Ascending aorta (tissue), 2 donors: ENCODE measurements at regions not wholly inside any gene's neighbourhood (a gene's known extent, or its start where the extent isn't known, plus 50 kb on each side); places are given as distances from the start of the nearest gene placed in this dataset.

Experiments
- DNase-seq, 2 donors: peaks; one replicate each; pipeline ENCODE4 v3.0.0-alpha.2; 2019; ENCODE audit warnings: low spot score in 2 of 2
- H3K27ac ChIP-seq, 2 donors: fragments of 200-600 bp; sonication (generic); one replicate each; pipeline ENCODE4 v1.5.1; 2016 to 2017; ENCODE audit warnings: mild to moderate bottlenecking in 1 of 2
- H3K27me3 ChIP-seq: fragments of 200-600 bp; sonication (generic); one replicate; pipeline ENCODE4 v1.5.1; 2017
- H3K36me3 ChIP-seq, 2 donors: fragments of 200-600 bp; sonication (generic); one replicate each; pipeline ENCODE4 v1.5.1; 2016
- H3K4me1 ChIP-seq, 2 donors: fragments of 200-600 bp; sonication (generic); one replicate each; pipeline ENCODE4 v1.5.1; 2016 to 2017; ENCODE audit warnings: mild to moderate bottlenecking in 1 of 2
- H3K4me3 ChIP-seq, 2 donors: fragments of 200-600 bp; sonication (generic); one replicate each; pipeline ENCODE4 v1.5.1; 2016 to 2017; ENCODE audit warnings: mild to moderate bottlenecking in 1 of 2
- H3K9me3 ChIP-seq, 2 donors: fragments of 200-600 bp; sonication (generic); one replicate each; pipeline ENCODE4 v1.5.1; 2016
- CTCF ChIP-seq, 3 experiments: fragments of 200-600 bp in 2 of 3; fragments of 450-650 bp in 1 of 3; sonication (generic) in 2 of 3; IDR thresholded peaks; one replicate each; pipeline ENCODE4 v1.5.1; 2016 to 2019; ENCODE audit warnings: antibody characterized with exemption in 3 of 3, mild to moderate bottlenecking in 1 of 3, moderate library complexity in 1 of 3
- intact Hi-C: fragments of 100-400 bp; cut with DNase I; formaldehyde crosslinking; loops from one replicate; pipeline ENCODE4 v1.15.1; 2023

- Histone ChIP-seq H3K27me3 (no peaks in the 10 kb centered on the region), H3K36me3 (no peaks in the 10 kb centered on the region)
- no peak for TF ChIP-seq CTCF (IDR thresholded peaks at IDR 0.05)
Observed at GRCh38 chr12:115583591-115583990, 693.9 kb downstream of the MED13L start.

GRCh38 chr12:115577401-115577800, 700.1 kb downstream of the MED13L start:
- no peak for DNase-seq
- intact Hi-C loops, result no loop called here
- H3K27me3 ChIP-seq, result no peaks in the 10 kb centered on the region
- H3K4me3 ChIP-seq, result no peak overlapping the region
- no peaks in the 10 kb centered on the region for H3K9me3 ChIP-seq
- no peaks in the 10 kb centered on the region for H3K36me3 ChIP-seq
- no peaks in the 10 kb centered on the region for H3K4me1 ChIP-seq
- no peak for TF ChIP-seq CTCF (IDR thresholded peaks at IDR 0.05)
- no peak overlapping the region for H3K27ac ChIP-seq

More at GRCh38 chr12:115583591-115583990, 693.9 kb downstream of the MED13L start:
- no peaks in the 10 kb centered on the region for H3K4me1 ChIP-seq
- no peaks in the 10 kb centered on the region for H3K9me3 ChIP-seq
- no peak overlapping the region for H3K4me3 ChIP-seq
- intact Hi-C loops, result no loop called here
- H3K27ac ChIP-seq, result no peak overlapping the region
- DNase-seq, result no peak

GRCh38 chr12:115574826-115575225, 702.7 kb downstream of the MED13L start:
- Histone ChIP-seq H3K9me3 (no peaks in the 10 kb centered on the region), H3K4me1 (no peaks in the 10 kb centered on the region), H3K36me3 (no peaks in the 10 kb centered on the region), H3K4me3 (no peak overlapping the region), H3K27ac (no peak overlapping the region), H3K27me3 (no peaks in the 10 kb centered on the region)
- intact Hi-C loops, result no loop called here
- TF ChIP-seq CTCF (IDR thresholded peaks at IDR 0.05), result no peak
- DNase-seq, result no peak

DNA sequence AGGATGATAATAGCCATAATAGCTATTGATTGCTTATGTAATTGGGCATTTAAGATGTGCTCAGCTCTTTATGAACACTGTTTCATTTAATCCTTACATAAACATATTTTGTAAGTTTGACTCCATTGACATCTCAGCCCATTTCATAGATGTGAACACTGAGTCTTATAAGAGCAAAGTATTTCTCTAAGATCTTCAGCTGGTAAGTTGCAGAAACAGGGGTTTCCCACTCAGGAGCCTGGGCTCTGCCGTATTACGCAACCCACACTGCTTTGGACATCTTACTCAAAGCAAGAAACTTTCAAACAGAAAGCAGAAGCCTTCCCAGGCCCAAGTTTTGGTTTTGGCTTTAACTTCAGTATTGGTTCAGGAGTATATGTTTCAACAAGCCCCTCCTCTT, 705.1 kb downstream of the MED13L start:
- Histone ChIP-seq H3K27ac (no peak overlapping the region), H3K27me3 (no peaks in the 10 kb centered on the region), H3K4me3 (no peak overlapping the region), H3K36me3 (no peaks in the 10 kb centered on the region), H3K9me3 (no peaks in the 10 kb centered on the region), H3K4me1 (no peaks in the 10 kb centered on the region)
- intact Hi-C loops, result no loop called here
- no peak for TF ChIP-seq CTCF (IDR thresholded peaks at IDR 0.05)
- DNase-seq, result no peak

DNA sequence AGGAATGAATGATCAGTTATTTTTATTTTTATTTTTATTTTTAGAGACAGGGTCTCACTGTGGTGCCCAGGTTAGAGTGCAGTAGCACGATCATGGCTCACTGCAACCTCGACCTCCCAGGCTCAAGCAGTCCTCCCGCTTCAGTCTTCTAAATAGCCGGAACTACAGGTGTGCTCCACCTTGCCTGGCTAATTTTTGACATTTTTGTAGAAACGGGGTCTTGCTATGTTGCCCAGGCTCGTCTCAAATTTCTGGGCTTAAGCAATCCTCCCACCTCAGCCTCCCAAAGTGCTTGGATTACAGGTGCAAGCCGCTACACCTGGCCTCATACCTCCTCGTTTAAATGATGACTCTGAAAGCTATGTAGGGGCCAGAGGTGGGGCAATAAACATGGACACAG, 706.0 kb downstream of the MED13L start:
- no peaks in the 10 kb centered on the region for H3K36me3 ChIP-seq

More for the DNA sequence above, 706.0 kb downstream of the MED13L start:
- intact Hi-C loops, result no loop called here
- no peaks in the 10 kb centered on the region for H3K27me3 ChIP-seq
- no peaks in the 10 kb centered on the region for H3K4me1 ChIP-seq
- H3K4me3 ChIP-seq, result no peak overlapping the region
- TF ChIP-seq CTCF (IDR thresholded peaks at IDR 0.05), result no peak
- DNase-seq, result no peak
- no peaks in the 10 kb centered on the region for H3K9me3 ChIP-seq
- H3K27ac ChIP-seq, result no peak overlapping the region
